Neuronal stem cell (in vitro differentiated cells): ENCODE measurements at regions not wholly inside any gene's neighbourhood (a gene's known extent, or its start where the extent isn't known, plus 50 kb on each side); places are given as distances from the start of the nearest gene placed in this dataset.

Source experiments
- DNase-seq: peaks from one replicate; pipeline ENCODE4 v3.0.0-alpha.2; 2013; ENCODE audit warnings: low spot score
- H2AFZ ChIP-seq: one replicate; pipeline ENCODE4 v1.6.1; 2013; ENCODE audit warnings: mild to moderate bottlenecking, low read length, inconsistent platforms
- H2AK5ac ChIP-seq: 2 replicates; pipeline ENCODE4 v1.6.1; 2013; ENCODE audit warnings: low read depth, mild to moderate bottlenecking, inconsistent platforms, low read length, moderate library complexity, mixed read lengths
- H2BK120ac ChIP-seq: 2 replicates; pipeline ENCODE4 v1.6.1; 2013; ENCODE audit warnings: low read depth, mild to moderate bottlenecking, inconsistent platforms, low read length, moderate library complexity, mixed read lengths
- H2BK12ac ChIP-seq: one replicate; pipeline ENCODE4 v1.6.1; 2013; ENCODE audit warnings: low read length, inconsistent platforms
- H2BK15ac ChIP-seq: 2 replicates; pipeline ENCODE4 v1.6.1; 2013; ENCODE audit warnings: mild to moderate bottlenecking, low read length, inconsistent platforms, mixed read lengths
- H2BK5ac ChIP-seq: one replicate; pipeline ENCODE4 v1.6.1; 2013; ENCODE audit warnings: inconsistent platforms, mild to moderate bottlenecking, low read length, moderate library complexity
- H3K14ac ChIP-seq: one replicate; pipeline ENCODE4 v1.6.1; 2013; ENCODE audit warnings: low read length, inconsistent platforms
- H3K18ac ChIP-seq: 2 replicates; pipeline ENCODE4 v1.6.1; 2013; ENCODE audit warnings: low read length, inconsistent platforms
- H3K23ac ChIP-seq: 2 replicates; pipeline ENCODE4 v1.6.1; 2013; ENCODE audit warnings: low read depth, mild to moderate bottlenecking, mixed read lengths, low read length, inconsistent platforms; ENCODE audit not compliant: poor library complexity
- H3K27ac ChIP-seq: replicated peaks from 3 replicates; pipeline ENCODE4 v1.5.1; 2013; ENCODE audit warnings: low read length, inconsistent platforms
- H3K27me3 ChIP-seq, 3 experiments: 2 replicates each; pipeline ENCODE4 v1.6.1; 2013; ENCODE audit warnings: low read length in 3 of 3, mild to moderate bottlenecking in 2 of 3, inconsistent platforms in 1 of 3, low read depth in 1 of 3, mixed read lengths in 1 of 3, moderate library complexity in 1 of 3; ENCODE audit not compliant: control insufficient read depth in 3 of 3, insufficient read depth in 3 of 3
- H3K36me3 ChIP-seq, 2 donors: replicated peaks in 1 of 2; 2 replicates each; pipeline ENCODE4 v1.6.1; 2013; ENCODE audit warnings: low read length in 2 of 2; ENCODE audit not compliant: control insufficient read depth in 2 of 2, insufficient read depth in 2 of 2
- H3K4ac ChIP-seq: 2 replicates; pipeline ENCODE4 v1.6.1; 2013; ENCODE audit warnings: inconsistent platforms, mild to moderate bottlenecking, low read length, moderate library complexity
- H3K4me1 ChIP-seq, 2 donors: 1 replicate in 1 of 2; 2 replicates in 1 of 2; pipeline ENCODE4 v1.6.1; 2013; ENCODE audit warnings: low read length in 2 of 2, low read depth in 1 of 2; ENCODE audit not compliant: control insufficient read depth in 2 of 2, insufficient read depth in 1 of 2
- H3K4me2 ChIP-seq: one replicate; pipeline ENCODE4 v1.6.1; 2013; ENCODE audit warnings: mild to moderate bottlenecking, low read length, inconsistent platforms; ENCODE audit not compliant: insufficient read depth, poor library complexity, severe bottlenecking
- H3K4me3 ChIP-seq, 2 donors: 2 replicates each; pipeline ENCODE4 v1.5.1; 2013; ENCODE audit warnings: low read length in 2 of 2, mild to moderate bottlenecking in 2 of 2, inconsistent platforms in 1 of 2, moderate library complexity in 1 of 2
- H3K79me1 ChIP-seq: one replicate; pipeline ENCODE4 v1.6.1; 2013; ENCODE audit warnings: low read depth, mild to moderate bottlenecking, inconsistent platforms, low read length, moderate library complexity
- H3K9ac ChIP-seq: one replicate; pipeline ENCODE4 v1.6.1; 2013; ENCODE audit warnings: mild to moderate bottlenecking, low read depth, low read length, inconsistent platforms; ENCODE audit not compliant: poor library complexity
- H3K9me3 ChIP-seq, 2 donors: replicated peaks in 1 of 2; 2 replicates each; pipeline versions ENCODE3 to v1.6.1; 2013; ENCODE audit warnings: low read length in 2 of 2, mild to moderate bottlenecking in 2 of 2, inconsistent platforms in 1 of 2, low read depth in 1 of 2, mixed read lengths in 1 of 2, moderate library complexity in 1 of 2; ENCODE audit not compliant: control insufficient read depth in 2 of 2, insufficient read depth in 1 of 2
- H4K8ac ChIP-seq: one replicate; pipeline ENCODE4 v1.6.1; 2013; ENCODE audit warnings: low read depth, mild to moderate bottlenecking, inconsistent platforms, low read length, moderate library complexity
- H4K91ac ChIP-seq: one replicate; pipeline ENCODE4 v1.6.1; 2013; ENCODE audit warnings: low read length, low read depth, mild to moderate bottlenecking, inconsistent platforms; ENCODE audit not compliant: poor library complexity
- WGBS, 2 donors: extraction: QIAGEN DNeasy Blood & Tissue Kit; methylation state at CpG; one replicate each; pipeline ENCODE4 v1.1.7; 2013; ENCODE audit warnings: missing lambda C conversion rate in 2 of 2, mixed read lengths in 1 of 2; ENCODE audit not compliant: insufficient read length in 2 of 2, insufficient replicate concordance in 1 of 2; ENCODE audit errors: extremely low coverage in 2 of 2; 5-methylcytosine and 5-hydroxymethylcytosine counted together

GRCh38 chr6:10151144-10151915 lies 263.5 kb downstream of the TFAP2A start:
- Histone ChIP-seq H3K18ac (no peak overlapping the region), H3K27ac (no peak overlapping the region), H2AK5ac (no peak overlapping the region), H3K4me3 (no peak overlapping the region), H2AFZ (no peak overlapping the region), H3K9me3 (no peaks in the 10 kb centered on the region), H3K4ac (no peak overlapping the region), H4K8ac (no peak overlapping the region), H3K79me1 (no peaks in the 10 kb centered on the region), H3K9ac (no peak overlapping the region), H2BK5ac (no peak overlapping the region), H4K91ac (no peak overlapping the region), H3K4me1 (no peaks in the 10 kb centered on the region), H3K27me3 (no peaks in the 10 kb centered on the region), H3K36me3 (no peaks in the 10 kb centered on the region), H3K23ac (no peak overlapping the region), H3K14ac (no peak overlapping the region), H2BK120ac (no peak overlapping the region), H3K4me2 (no peak overlapping the region), H2BK12ac (no peak overlapping the region), H2BK15ac (no peak overlapping the region)
- no peak for DNase-seq
- WGBS, 2 donors, result no CpG with 5 or more reads among the region's 6 CpGs

- Histone ChIP-seq H3K9me3 (no peaks in the 10 kb centered on the region), H3K79me1 (no peaks in the 10 kb centered on the region), H2BK5ac (no peak overlapping the region), H3K14ac (no peak overlapping the region), H2BK15ac (no peak overlapping the region), H4K91ac (no peak overlapping the region), H3K4me1 (no peaks in the 10 kb centered on the region), H3K9ac (no peak overlapping the region), H2BK12ac (no peak overlapping the region), H4K8ac (no peak overlapping the region), H3K27me3 (no peaks in the 10 kb centered on the region), H2AK5ac (no peak overlapping the region), H3K36me3 (no peaks in the 10 kb centered on the region), H3K4ac (no peak overlapping the region), H3K4me3 (no peak overlapping the region), H2AFZ (no peak overlapping the region), H3K18ac (no peak overlapping the region), H3K4me2 (no peak overlapping the region), H3K27ac (no peak overlapping the region), H3K23ac (no peak overlapping the region), H2BK120ac (no peak overlapping the region)
- no CpG with 5 or more reads among the region's 12 CpGs for WGBS, 2 donors
- no peak for DNase-seq
These were observed 265.3 kb downstream of the TFAP2A start for GRCh38 chr6:10149603-10150002.

- peak; percentile 37 for DNase-seq
- WGBS, 2 donors, result no CpG with 5 or more reads among the region's 5 CpGs
- no peak overlapping the region for H2BK5ac ChIP-seq
- peak overlapping the region in 1 of 2 donors; percentile 9 for H3K4me3 ChIP-seq
- H3K27me3 ChIP-seq, result no peaks in the 10 kb centered on the region
- no peak overlapping the region for H3K4ac ChIP-seq
- no peak overlapping the region for H3K23ac ChIP-seq
- no peak overlapping the region for H2BK12ac ChIP-seq
- no peak overlapping the region for H2BK15ac ChIP-seq
- no peak overlapping the region for H2BK120ac ChIP-seq
- H2AK5ac ChIP-seq, result no peak overlapping the region
- no peak overlapping the region for H3K18ac ChIP-seq
- H3K36me3 ChIP-seq, result no peaks in the 10 kb centered on the region
- H4K8ac ChIP-seq, result no peak overlapping the region
- no peak overlapping the region for H3K27ac ChIP-seq
- peak overlapping the region; percentile 78 for H2AFZ ChIP-seq
- no peaks in the 10 kb centered on the region for H3K9me3 ChIP-seq
- H3K4me1 ChIP-seq, result no peaks in the 10 kb centered on the region
- no peak overlapping the region for H3K9ac ChIP-seq
- H3K14ac ChIP-seq, result no peak overlapping the region
- no peaks in the 10 kb centered on the region for H3K79me1 ChIP-seq
- H4K91ac ChIP-seq, result no peak overlapping the region
- H3K4me2 ChIP-seq, result no peak overlapping the region
These were observed 268.0 kb downstream of the TFAP2A start for GRCh38 chr6:10146715-10147451.

GRCh38 chr6:10144772-10145171 lies 270.1 kb downstream of the TFAP2A start:
- Histone ChIP-seq H3K18ac (no peak overlapping the region), H2BK5ac (no peak overlapping the region), H3K9ac (no peak overlapping the region), H3K79me1 (no peaks in the 10 kb centered on the region), H2BK15ac (no peak overlapping the region), H3K27me3 (no peaks in the 10 kb centered on the region), H3K36me3 (no peaks in the 10 kb centered on the region), H3K4me1 (peaks cover 0 to 1% of the 10 kb centered on the region in 2 donors), H3K4ac (no peak overlapping the region), H3K4me3 (no peak overlapping the region), H4K91ac (no peak overlapping the region), H3K27ac (no peak overlapping the region), H2BK12ac (no peak overlapping the region), H3K23ac (no peak overlapping the region), H2AFZ (no peak overlapping the region), H4K8ac (no peak overlapping the region), H3K4me2 (no peak overlapping the region), H3K14ac (no peak overlapping the region), H2AK5ac (no peak overlapping the region), H3K9me3 (no peaks in the 10 kb centered on the region), H2BK120ac (no peak overlapping the region)
- DNase-seq, result no peak
- WGBS, 2 donors, result no CpG with 5 or more reads among the region's 1 CpG
